ENCODE measurements at regions not wholly inside any gene's neighbourhood (a gene's known extent, or its start where the extent isn't known, plus 50 kb on each side); places are given as distances from the start of the nearest gene placed in this dataset.
A peak's percentile ranks its signal among the peaks of the same experiment; 100 is the strongest.

- H3K4me1 ChIP-seq (replicated peaks in 1 of 2; ENCODE audit: control insufficient read depth in 2 of 2, insufficient read depth in 2 of 2, low read length in 2 of 2) = no peaks in the 10 kb centered on the region
- no peaks in the 10 kb centered on the region for H3K9me1 ChIP-seq (ENCODE audit: control insufficient read depth, insufficient read depth, low read length)
- H3K4me2 ChIP-seq (ENCODE audit: insufficient read depth, low read length) = no peak overlapping the region
- intact Hi-C loops (cut with micrococcal nuclease) = no loop called here
- ChIA-PET POLR2A (interaction anchor here (0.6 to 0.7 kb wide), 3 partner anchors 54 to 914 kb away, joined by 3 read pairs; no protein-coding TSS in a partner anchor), CTCF (ENCODE audit: low intra/inter-chr PET ratio) (no interaction called here)
- H2AFZ ChIP-seq (ENCODE audit: low read depth, low read length) = no peak overlapping the region
- in situ Hi-C loops (cut with MboI) = no loop called here
- H3K9ac ChIP-seq (ENCODE audit: insufficient read depth in 1 of 2, low read depth in 2 of 2, low read length in 2 of 2) = no peak overlapping the region
- H3K27ac ChIP-seq (ENCODE audit: extremely low read depth, low read depth, low read length) = no peak overlapping the region
- H3K79me2 ChIP-seq (ENCODE audit: control insufficient read depth, insufficient read depth, low read length) = no peaks in the 10 kb centered on the region
- no peaks in the 10 kb centered on the region for H3K9me3 ChIP-seq (replicated peaks; ENCODE audit: control insufficient read depth, insufficient read depth, low read depth, low read length)
- TF ChIP-seq KLF13 (tag; IDR thresholded peaks at IDR 0.05; ENCODE audit: borderline replicate concordance, low read depth) (no peak), ZNF512 (tag; IDR thresholded peaks at IDR 0.05) (peak; percentile 28; the same call in 1 of the 2 replicates), ZNF3 (CRISPR knock-in tag; IDR thresholded peaks at IDR 0.05) (no peak)
- H3K27me3 ChIP-seq (ENCODE audit: control insufficient read depth in 2 of 2, insufficient read depth in 2 of 2, low read length in 2 of 2) = peaks cover 0 to 5% of the 10 kb centered on the region in 2 experiments; a peak in 3 of 5 replicates
- no TSS peak for BruUV-seq (replicated peaks)
- no peaks in the 10 kb centered on the region for H3K36me3 ChIP-seq (ENCODE audit: control insufficient read depth, insufficient read depth, low read length)
- FAIRE-seq (no peak), ATAC-seq (no peak), DNase-seq (ENCODE audit: extremely low read depth in 1 of 4, low spot score in 3 of 4) (no peak)
- H4K20me1 ChIP-seq (replicated peaks; ENCODE audit: control insufficient read depth, insufficient read depth, low read length) = no peaks in the 10 kb centered on the region
- no peak overlapping the region for H3K4me3 ChIP-seq
- WGBS (ENCODE audit: insufficient coverage, low coverage, missing lambda C conversion rate) = 0% methylated on average over 6 of the region's 6 CpGs
These were observed 219.0 kb upstream of the AKR1E2 start for GRCh38 chr10:4606856-4607636.

Measured in K562 (cell line).